T-cell (primary cell): ENCODE measurements at regions not wholly inside any gene's neighbourhood (a gene's known extent, or its start where the extent isn't known, plus 50 kb on each side); places are given as distances from the start of the nearest gene placed in this dataset.

Experiments
- ATAC-seq, 4 experiments: fragments of 200-7000 bp in 3 of 4; fragments of 150-1000 bp in 1 of 4; cut with Tn5 transposase; replicated peaks in 1 of 4; 1 replicate in 3 of 4; 2 replicates in 1 of 4; pipeline ENCODE4 v1.10.0; 2021; ENCODE audit warnings: moderate library complexity in 3 of 4, mild to moderate bottlenecking in 2 of 4, moderate number of reproducible peaks in 1 of 4
- CTCF ChIA-PET, 2 donors: fragments of 300-600 bp; sonication (Branson Sonifier 250); formaldehyde crosslinking; loops; one replicate each; lab custom pipeline; 2022; ENCODE audit warnings: antibody characterized with exemption in 2 of 2; lab: Charles Lee
- POLR2A ChIA-PET, 2 donors: fragments of 300-600 bp; sonication (Branson Sonifier 250); formaldehyde crosslinking; loops; one replicate each; lab custom pipeline; 2022; ENCODE audit warnings: antibody characterized with exemption in 2 of 2; lab: Charles Lee
- DNase-seq, 35 experiments: peaks; one replicate each; pipeline versions ENCODE4 v3.0.0 to v3.0.0-alpha.2; 2013 to 2023
- H3K27ac ChIP-seq: one replicate; pipeline ENCODE4 v1.5.1; 2013; ENCODE audit warnings: low read length
- H3K27me3 ChIP-seq, 2 experiments: replicated peaks in 1 of 2; 1 replicate in 1 of 2; 2 replicates in 1 of 2; pipeline versions ENCODE4 v1.6.1 to v1.7.0; 2013; ENCODE audit warnings: low read length in 1 of 2, mixed read lengths in 1 of 2; ENCODE audit not compliant: control insufficient read depth in 2 of 2, insufficient read depth in 2 of 2; ENCODE audit errors: extremely low read depth in 1 of 2
- H3K36me3 ChIP-seq, 2 donors: 1 replicate in 1 of 2; 2 replicates in 1 of 2; pipeline versions ENCODE4 v1.6.1 to v1.7.0; 2013; ENCODE audit warnings: low read length in 1 of 2; ENCODE audit not compliant: control insufficient read depth in 2 of 2, insufficient read depth in 1 of 2; ENCODE audit errors: extremely low read depth in 1 of 2
- H3K4me1 ChIP-seq, 2 experiments: 1 replicate in 1 of 2; 2 replicates in 1 of 2; pipeline versions ENCODE4 v1.6.1 to v1.7.0; 2013; ENCODE audit warnings: low read length in 2 of 2, mixed read lengths in 1 of 2; ENCODE audit not compliant: insufficient read depth in 2 of 2, control insufficient read depth in 1 of 2; ENCODE audit errors: extremely low read depth in 1 of 2
- H3K4me3 ChIP-seq, 2 donors: 1 replicate in 1 of 2; 2 replicates in 1 of 2; pipeline versions ENCODE4 v1.5.1 to v1.7.0; 2013; ENCODE audit warnings: mild to moderate bottlenecking in 2 of 2, low read length in 1 of 2, moderate library complexity in 1 of 2; ENCODE audit not compliant: control insufficient read depth in 1 of 2; ENCODE audit errors: extremely low read depth in 1 of 2
- H3K9me3 ChIP-seq: 2 replicates; pipeline ENCODE4 v1.7.0; 2013
- H3K27ac Mint-ChIP-seq, 2 donors: one replicate each; pipeline ENCODE4 v1.8.0; 2020 to 2021; ENCODE audit warnings: mild to moderate bottlenecking in 2 of 2, mixed read lengths in 2 of 2
- H3K27me3 Mint-ChIP-seq, 2 donors: one replicate each; pipeline ENCODE4 v1.8.0; 2021 to 2022; ENCODE audit warnings: mixed read lengths in 2 of 2
- H3K36me3 Mint-ChIP-seq: one replicate; pipeline ENCODE4 v1.8.0; 2021; ENCODE audit warnings: mixed read lengths
- H3K4me1 Mint-ChIP-seq, 3 donors: one replicate each; pipeline ENCODE4 v1.8.0; 2020 to 2022; ENCODE audit warnings: mixed read lengths in 3 of 3, mild to moderate bottlenecking in 1 of 3
- H3K4me3 Mint-ChIP-seq, 3 donors: one replicate each; pipeline ENCODE4 v1.8.0; 2020 to 2022; ENCODE audit warnings: mild to moderate bottlenecking in 3 of 3, mixed read lengths in 3 of 3, moderate library complexity in 3 of 3
- H3K9me3 Mint-ChIP-seq, 3 donors: one replicate each; pipeline ENCODE4 v1.8.0; 2020 to 2022; ENCODE audit warnings: mixed read lengths in 3 of 3
- WGBS: methylation state at CpG from one replicate; pipeline ENCODE4 v1.1.5; 2013; ENCODE audit warnings: missing lambda C conversion rate; ENCODE audit not compliant: insufficient coverage; 5-methylcytosine and 5-hydroxymethylcytosine counted together

GRCh38 chr16:6349725-6350124, 982.9 kb upstream of the RBFOX1 start:
- Histone ChIP-seq H3K4me1 (no peaks in the 10 kb centered on the region), H3K4me3 (no peak overlapping the region), H3K9me3 (no peaks in the 10 kb centered on the region), H3K27ac (no peak overlapping the region), H3K36me3 (no peaks in the 10 kb centered on the region), H3K27me3 (no peaks in the 10 kb centered on the region)
- DNase-seq = no peak
- ChIA-PET CTCF (no interaction called here), POLR2A (no interaction called here)
- no peak for ATAC-seq
- Mint-ChIP-seq H3K27ac (no peak overlapping the region), H3K4me1 (no peaks in the 10 kb centered on the region), H3K9me3 (peaks cover 8 to 15% (median 10%) of the 10 kb centered on the region in 3 donors), H3K36me3 (no peaks in the 10 kb centered on the region), H3K4me3 (no peak overlapping the region), H3K27me3 (no peaks in the 10 kb centered on the region)
- WGBS = 100% methylated on average over 1 of the region's 4 CpGs

GRCh38 chr16:6345090-6345489, 987.6 kb upstream of the RBFOX1 start:
- ChIA-PET CTCF (no interaction called here), POLR2A (no interaction called here)
- no peaks in the 10 kb centered on the region for H3K36me3 ChIP-seq
- Mint-ChIP-seq H3K9me3 (peaks cover 17 to 28% (median 18%) of the 10 kb centered on the region in 3 donors), H3K36me3 (no peaks in the 10 kb centered on the region), H3K4me3 (no peak overlapping the region), H3K27me3 (no peaks in the 10 kb centered on the region), H3K4me1 (no peaks in the 10 kb centered on the region), H3K27ac (no peak overlapping the region)
- ATAC-seq (no peak), DNase-seq (no peak)
- WGBS = 95% methylated on average over 4 of the region's 4 CpGs
- no peak overlapping the region for H3K4me3 ChIP-seq
- H3K4me1 ChIP-seq = no peaks in the 10 kb centered on the region
- H3K27ac ChIP-seq = no peak overlapping the region
- no peaks in the 10 kb centered on the region for H3K9me3 ChIP-seq
- H3K27me3 ChIP-seq = no peaks in the 10 kb centered on the region

- Mint-ChIP-seq H3K4me3 (no peak overlapping the region), H3K36me3 (no peaks in the 10 kb centered on the region), H3K27me3 (no peaks in the 10 kb centered on the region), H3K4me1 (no peaks in the 10 kb centered on the region), H3K9me3 (peaks cover 17 to 37% (median 27%) of the 10 kb centered on the region in 3 donors), H3K27ac (no peak overlapping the region)
- Histone ChIP-seq H3K4me1 (no peaks in the 10 kb centered on the region), H3K9me3 (no peaks in the 10 kb centered on the region), H3K27ac (no peak overlapping the region), H3K4me3 (no peak overlapping the region), H3K27me3 (no peaks in the 10 kb centered on the region), H3K36me3 (no peaks in the 10 kb centered on the region)
- no peak for DNase-seq
- no peak for ATAC-seq
- POLR2A ChIA-PET = no interaction called here
- CTCF ChIA-PET = no interaction called here
- WGBS = no CpG with 5 or more reads among the region's 2 CpGs
Measured at GRCh38 chr16:6343157-6343556, 989.5 kb upstream of the RBFOX1 start.

GRCh38 chr16:6341981-6342380, 990.7 kb upstream of the RBFOX1 start:
- Mint-ChIP-seq H3K4me1 (no peaks in the 10 kb centered on the region), H3K36me3 (no peaks in the 10 kb centered on the region), H3K4me3 (no peak overlapping the region), H3K27ac (no peak overlapping the region), H3K9me3 (peaks cover 13 to 33% (median 26%) of the 10 kb centered on the region in 3 donors), H3K27me3 (no peaks in the 10 kb centered on the region)
- no peak overlapping the region for H3K27ac ChIP-seq
- H3K4me3 ChIP-seq = no peak overlapping the region
- H3K9me3 ChIP-seq = no peaks in the 10 kb centered on the region
- 43% methylated on average over 2 of the region's 3 CpGs for WGBS
- POLR2A ChIA-PET = no interaction called here
- DNase-seq (no peak), ATAC-seq (no peak)
- H3K27me3 ChIP-seq = no peaks in the 10 kb centered on the region
- H3K36me3 ChIP-seq = no peaks in the 10 kb centered on the region
- CTCF ChIA-PET = no interaction called here
- no peaks in the 10 kb centered on the region for H3K4me1 ChIP-seq

- H3K36me3 ChIP-seq = no peaks in the 10 kb centered on the region
- DNase-seq (no peak), ATAC-seq (no peak)
- no peaks in the 10 kb centered on the region for H3K27me3 ChIP-seq
- ChIA-PET POLR2A (no interaction called here), CTCF (no interaction called here)
- no peaks in the 10 kb centered on the region for H3K4me1 ChIP-seq
- H3K4me3 ChIP-seq = no peak overlapping the region
- no peak overlapping the region for H3K27ac ChIP-seq
- Mint-ChIP-seq H3K4me3 (no peak overlapping the region), H3K27ac (no peak overlapping the region), H3K4me1 (no peaks in the 10 kb centered on the region), H3K9me3 (peaks cover 7 to 23% (median 16%) of the 10 kb centered on the region in 3 donors), H3K36me3 (no peaks in the 10 kb centered on the region), H3K27me3 (no peaks in the 10 kb centered on the region)
- no peaks in the 10 kb centered on the region for H3K9me3 ChIP-seq
- no CpG with 5 or more reads among the region's 6 CpGs for WGBS
Measured at GRCh38 chr16:6335072-6335471, 997.6 kb upstream of the RBFOX1 start.

- no peak overlapping the region for H3K27ac Mint-ChIP-seq
- ATAC-seq (no peak), DNase-seq (no peak)
- 15% methylated on average over 3 of the region's 3 CpGs for WGBS
- no peaks in the 10 kb centered on the region for H3K27me3 Mint-ChIP-seq
- H3K36me3 ChIP-seq = no peaks in the 10 kb centered on the region
- ChIA-PET CTCF (no interaction called here), POLR2A (no interaction called here)
- no peak overlapping the region for H3K27ac ChIP-seq
- peaks cover 7 to 17% (median 11%) of the 10 kb centered on the region in 3 donors for H3K9me3 Mint-ChIP-seq
- no peak overlapping the region for H3K4me3 Mint-ChIP-seq
- H3K4me3 ChIP-seq = no peak overlapping the region
- H3K27me3 ChIP-seq = no peaks in the 10 kb centered on the region
- H3K9me3 ChIP-seq = no peaks in the 10 kb centered on the region
- H3K4me1 Mint-ChIP-seq = no peaks in the 10 kb centered on the region
- H3K4me1 ChIP-seq = no peaks in the 10 kb centered on the region
- no peaks in the 10 kb centered on the region for H3K36me3 Mint-ChIP-seq
Measured at GRCh38 chr16:6331770-6332169, 1000.9 kb upstream of the RBFOX1 start.

- Mint-ChIP-seq H3K9me3 (peaks cover 3 to 23% (median 10%) of the 10 kb centered on the region in 3 donors), H3K36me3 (no peaks in the 10 kb centered on the region), H3K4me1 (no peaks in the 10 kb centered on the region), H3K27me3 (no peaks in the 10 kb centered on the region), H3K4me3 (no peak overlapping the region), H3K27ac (no peak overlapping the region)
- ChIA-PET CTCF (no interaction called here), POLR2A (no interaction called here)
- H3K4me1 ChIP-seq = no peaks in the 10 kb centered on the region
- no peak overlapping the region for H3K4me3 ChIP-seq
- 80% methylated on average over 1 of the region's 4 CpGs for WGBS
- H3K36me3 ChIP-seq = no peaks in the 10 kb centered on the region
- ATAC-seq (no peak), DNase-seq (no peak)
- no peaks in the 10 kb centered on the region for H3K27me3 ChIP-seq
- no peaks in the 10 kb centered on the region for H3K9me3 ChIP-seq
- no peak overlapping the region for H3K27ac ChIP-seq
Measured at GRCh38 chr16:6317934-6318333, 1014.7 kb upstream of the RBFOX1 start.
